ENCODE measurements at regions not wholly inside any gene's neighbourhood (a gene's known extent, or its start where the extent isn't known, plus 50 kb on each side); places are given as distances from the start of the nearest gene placed in this dataset.

- no peak for DNase-seq (ENCODE audit: low spot score)
These were observed 348.6 kb upstream of the CDH4 start for GRCh38 chr20:60903325-60903971.

GRCh38 chr20:60904730-60905129 is 347.3 kb upstream of the CDH4 start:
- DNase-seq (ENCODE audit: low spot score) = no peak

GRCh38 chr20:60905919-60906318 is 346.1 kb upstream of the CDH4 start:
- DNase-seq (ENCODE audit: low spot score) = no peak

GRCh38 chr20:60906555-60906954 is 345.5 kb upstream of the CDH4 start:
- no peak for DNase-seq (ENCODE audit: low spot score)

- DNase-seq (ENCODE audit: low spot score) = no peak
These were observed 338.8 kb upstream of the CDH4 start for GRCh38 chr20:60913298-60913697.

- peak; percentile 34 for DNase-seq (ENCODE audit: low spot score)
These were observed 330.9 kb upstream of the CDH4 start for GRCh38 chr20:60921022-60921622.

- no peak for DNase-seq (ENCODE audit: low spot score)
These were observed 325.2 kb upstream of the CDH4 start for GRCh38 chr20:60926831-60927230.

- DNase-seq (ENCODE audit: low spot score) = no peak
These were observed 323.7 kb upstream of the CDH4 start for GRCh38 chr20:60928341-60928740.

GRCh38 chr20:60930023-60930790 is 321.9 kb upstream of the CDH4 start:
- no peak for DNase-seq (ENCODE audit: low spot score)

GRCh38 chr20:60931696-60932095 is 320.4 kb upstream of the CDH4 start:
- DNase-seq (ENCODE audit: low spot score) = no peak

GRCh38 chr20:60934724-60935123 is 317.3 kb upstream of the CDH4 start:
- no peak for DNase-seq (ENCODE audit: low spot score)

- no peak for DNase-seq (ENCODE audit: low spot score)
These were observed 316.1 kb upstream of the CDH4 start for GRCh38 chr20:60935971-60936370.

- no peak for DNase-seq (ENCODE audit: low spot score)
These were observed 314.5 kb upstream of the CDH4 start for GRCh38 chr20:60937585-60937984.

GRCh38 chr20:60941379-60941778 is 310.7 kb upstream of the CDH4 start:
- DNase-seq (ENCODE audit: low spot score) = no peak

GRCh38 chr20:60947819-60948218 is 304.2 kb upstream of the CDH4 start:
- no peak for DNase-seq (ENCODE audit: low spot score)

GRCh38 chr20:60948224-60948623 is 303.8 kb upstream of the CDH4 start:
- no peak for DNase-seq (ENCODE audit: low spot score)

- no peak for DNase-seq (ENCODE audit: low spot score)
These were observed 301.5 kb upstream of the CDH4 start for GRCh38 chr20:60950561-60950960.

GRCh38 chr20:60950974-60951373 is 301.1 kb upstream of the CDH4 start:
- no peak for DNase-seq (ENCODE audit: low spot score)

- no peak for DNase-seq (ENCODE audit: low spot score)
These were observed 299.2 kb upstream of the CDH4 start for GRCh38 chr20:60952861-60953260.

GRCh38 chr20:60953321-60953720 is 298.7 kb upstream of the CDH4 start:
- DNase-seq (ENCODE audit: low spot score) = no peak

GRCh38 chr20:60955706-60956105 is 296.4 kb upstream of the CDH4 start:
- no peak for DNase-seq (ENCODE audit: low spot score)

- DNase-seq (ENCODE audit: low spot score) = no peak
These were observed 295.9 kb upstream of the CDH4 start for GRCh38 chr20:60956194-60956593.

GRCh38 chr20:60957621-60958020 is 294.4 kb upstream of the CDH4 start:
- no peak for DNase-seq (ENCODE audit: low spot score)
